Epithelial cell of proximal tubule (primary cell): ENCODE measurements at regions not wholly inside any gene's neighbourhood (a gene's known extent, or its start where the extent isn't known, plus 50 kb on each side); places are given as distances from the start of the nearest gene placed in this dataset.
"Not testable (repeated sequence)": the region's sequence is repeated elsewhere in the genome, so short reads cannot be mapped to it uniquely, and the experiment has no call there.

Experiments used
- DNase-seq: peaks from one replicate; pipeline ENCODE4 v3.0.0-alpha.2; 2011; ENCODE audit warnings: low read depth
- H3K4me3 ChIP-seq: 2 replicates; pipeline ENCODE4 v1.5.1; 2011; ENCODE audit warnings: low read depth, mild to moderate bottlenecking, low read length
- TF ChIP-seq, protein P1 (sequence below): conservative IDR thresholded peaks from 2 replicates; pipeline ENCODE4 v1.5.1; 2012; ENCODE audit warnings: low read depth, mild to moderate bottlenecking, low read length

GRCh38 chr4:63085091-63085490 is 1324.2 kb downstream of the TECRL start:
- TF ChIP-seq, protein P1, sequence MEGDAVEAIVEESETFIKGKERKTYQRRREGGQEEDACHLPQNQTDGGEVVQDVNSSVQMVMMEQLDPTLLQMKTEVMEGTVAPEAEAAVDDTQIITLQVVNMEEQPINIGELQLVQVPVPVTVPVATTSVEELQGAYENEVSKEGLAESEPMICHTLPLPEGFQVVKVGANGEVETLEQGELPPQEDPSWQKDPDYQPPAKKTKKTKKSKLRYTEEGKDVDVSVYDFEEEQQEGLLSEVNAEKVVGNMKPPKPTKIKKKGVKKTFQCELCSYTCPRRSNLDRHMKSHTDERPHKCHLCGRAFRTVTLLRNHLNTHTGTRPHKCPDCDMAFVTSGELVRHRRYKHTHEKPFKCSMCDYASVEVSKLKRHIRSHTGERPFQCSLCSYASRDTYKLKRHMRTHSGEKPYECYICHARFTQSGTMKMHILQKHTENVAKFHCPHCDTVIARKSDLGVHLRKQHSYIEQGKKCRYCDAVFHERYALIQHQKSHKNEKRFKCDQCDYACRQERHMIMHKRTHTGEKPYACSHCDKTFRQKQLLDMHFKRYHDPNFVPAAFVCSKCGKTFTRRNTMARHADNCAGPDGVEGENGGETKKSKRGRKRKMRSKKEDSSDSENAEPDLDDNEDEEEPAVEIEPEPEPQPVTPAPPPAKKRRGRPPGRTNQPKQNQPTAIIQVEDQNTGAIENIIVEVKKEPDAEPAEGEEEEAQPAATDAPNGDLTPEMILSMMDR = no peak
- no peak overlapping the region for H3K4me3 ChIP-seq
- DNase-seq = no peak

DNA sequence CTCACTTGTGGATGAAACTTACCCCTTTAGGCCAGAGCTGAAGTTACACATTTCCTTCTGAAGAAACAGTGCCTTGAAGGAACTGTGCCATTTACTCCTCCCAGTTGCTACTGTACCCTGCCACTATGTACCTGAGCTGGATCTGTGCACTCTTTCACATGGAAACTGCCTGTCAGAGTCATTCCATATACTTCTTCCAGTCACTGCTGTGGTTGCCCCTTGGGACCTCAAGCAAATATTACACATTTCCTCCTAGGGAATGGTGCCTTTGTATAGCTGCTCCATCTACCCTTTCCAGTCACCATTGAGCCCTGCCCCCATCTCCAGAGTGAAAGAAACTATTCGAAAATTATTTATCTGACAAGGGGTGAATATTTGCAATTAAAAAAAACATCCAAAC is 1328.3 kb downstream of the TECRL start:
- DNase-seq = no peak
- no peak overlapping the region for H3K4me3 ChIP-seq
- TF ChIP-seq, protein P1 = no peak

- TF ChIP-seq, protein P1 = no peak
- no peak for DNase-seq
- H3K4me3 ChIP-seq = no peak overlapping the region
Measured at GRCh38 chr4:63063760-63064159, 1345.5 kb downstream of the TECRL start.

- not testable (repeated sequence) for H3K4me3 ChIP-seq, DNase-seq
Measured at GRCh38 chr4:63062891-63063290, 1346.4 kb downstream of the TECRL start.

DNA sequence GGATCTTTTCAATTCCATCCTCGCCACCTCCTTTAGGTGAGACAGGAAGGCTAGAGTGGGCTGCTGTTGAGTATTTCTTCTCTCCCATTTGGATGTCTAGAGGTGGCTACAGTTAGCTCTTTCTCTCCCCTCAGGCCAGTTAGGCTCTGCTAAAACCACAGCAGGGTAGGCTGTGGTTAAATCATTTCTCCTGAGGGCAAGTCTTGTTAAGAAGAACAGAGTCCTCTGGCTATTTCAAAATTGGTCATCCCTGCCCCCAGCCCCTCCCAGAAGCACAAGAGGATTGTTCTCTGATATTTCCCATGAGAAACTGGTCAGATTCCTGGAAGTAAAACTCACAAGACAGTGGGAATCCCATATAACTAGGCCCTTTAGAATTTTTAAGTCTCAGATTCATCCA is 1359.5 kb downstream of the TECRL start:
- TF ChIP-seq, protein P1 = no peak
- no peak overlapping the region for H3K4me3 ChIP-seq
- no peak for DNase-seq

- no peak overlapping the region for H3K4me3 ChIP-seq
- TF ChIP-seq, protein P1 = no peak
- no peak for DNase-seq
Measured at GRCh38 chr4:63049278-63049677, 1360.0 kb downstream of the TECRL start.

DNA sequence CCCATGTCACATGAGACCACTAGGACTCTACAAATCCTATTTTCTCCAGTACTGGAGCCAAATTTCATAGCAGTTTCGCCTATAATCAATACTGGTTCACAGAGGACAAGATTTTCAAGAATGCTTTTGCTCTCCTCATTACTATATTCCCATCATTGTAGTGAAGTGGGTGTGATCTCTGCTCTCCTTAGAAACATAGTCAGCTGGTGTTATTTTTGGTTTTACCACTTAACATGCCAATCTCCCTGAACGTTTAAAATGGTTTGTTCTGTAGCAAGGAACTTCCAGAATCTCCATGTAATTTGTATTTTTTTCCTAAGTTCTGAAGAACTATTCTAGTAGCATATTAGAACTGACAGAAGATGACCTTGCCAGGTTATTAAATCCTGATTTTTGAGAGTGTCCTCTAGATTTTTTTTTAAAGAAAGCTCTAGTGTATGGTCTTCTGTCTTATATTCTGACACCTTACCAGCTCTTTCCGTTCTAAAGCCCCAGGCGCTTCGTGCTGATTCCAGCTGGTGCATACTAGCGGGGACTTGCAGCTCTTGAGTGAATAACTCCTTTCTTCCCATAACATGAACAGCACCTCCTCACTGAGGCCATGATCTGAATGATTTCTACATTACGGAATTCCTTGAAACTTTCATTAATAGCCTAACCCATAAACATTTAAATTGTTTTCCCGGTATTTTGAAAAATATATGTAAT is 1372.9 kb downstream of the TECRL start:
- TF ChIP-seq, protein P1 = no peak
- no peak for DNase-seq
- no peak overlapping the region for H3K4me3 ChIP-seq

DNA sequence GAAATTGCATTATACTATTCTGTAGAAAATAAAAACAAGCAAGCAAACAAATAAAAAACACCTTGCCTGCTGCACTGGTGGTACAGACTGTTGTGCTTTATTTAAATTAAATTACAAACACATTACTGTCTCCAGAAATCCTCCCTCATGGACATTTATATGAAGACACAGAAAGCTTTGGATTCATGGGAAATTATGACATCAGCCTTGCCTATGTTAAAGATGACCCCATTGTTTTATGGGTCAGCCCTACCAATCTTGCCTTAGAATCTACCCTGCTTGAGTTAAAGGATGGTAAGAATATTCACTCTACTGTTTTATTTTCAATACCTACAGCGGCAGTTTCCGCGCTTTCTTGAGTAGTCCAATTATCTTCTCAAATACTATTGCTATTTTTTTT is 1379.9 kb downstream of the TECRL start:
- TF ChIP-seq, protein P1 = no peak
- DNase-seq = no peak
- H3K4me3 ChIP-seq = no peak overlapping the region
